ENCODE measurements at regions not wholly inside any gene's neighbourhood (a gene's known extent, or its start where the extent isn't known, plus 50 kb on each side); places are given as distances from the start of the nearest gene placed in this dataset.
A peak's percentile ranks its signal among the peaks of the same experiment; 100 is the strongest.

GRCh38 chr17:62876063-62876462 lies 67.9 kb upstream of the MARCHF10 start:
- DNase-seq (ENCODE audit: low read depth): no peak
- no peak for TF ChIP-seq CTCF (conservative IDR thresholded peaks at IDR 0.05; ENCODE audit: control insufficient read depth, insufficient read depth, low read depth, low read length)
- H3K4me3 ChIP-seq (ENCODE audit: control insufficient read depth, low read depth, low read length): no peak overlapping the region

- H3K4me3 ChIP-seq (ENCODE audit: control insufficient read depth, low read depth, low read length): no peak overlapping the region
- DNase-seq (ENCODE audit: low read depth): no peak
- TF ChIP-seq CTCF (conservative IDR thresholded peaks at IDR 0.05; ENCODE audit: control insufficient read depth, insufficient read depth, low read depth, low read length): no peak
Observed at GRCh38 chr17:62875296-62875695, 67.2 kb upstream of the MARCHF10 start.

GRCh38 chr17:62871291-62871690 lies 63.2 kb upstream of the MARCHF10 start:
- DNase-seq (ENCODE audit: low read depth): no peak
- no peak overlapping the region for H3K4me3 ChIP-seq (ENCODE audit: control insufficient read depth, low read depth, low read length)
- TF ChIP-seq CTCF (conservative IDR thresholded peaks at IDR 0.05; ENCODE audit: control insufficient read depth, insufficient read depth, low read depth, low read length): no peak

GRCh38 chr17:62870552-62870971 lies 62.4 kb upstream of the MARCHF10 start:
- no peak overlapping the region for H3K4me3 ChIP-seq (ENCODE audit: control insufficient read depth, low read depth, low read length)
- no peak for TF ChIP-seq CTCF (conservative IDR thresholded peaks at IDR 0.05; ENCODE audit: control insufficient read depth, insufficient read depth, low read depth, low read length)
- DNase-seq (ENCODE audit: low read depth): no peak

GRCh38 chr17:62870030-62870541 lies 62.0 kb upstream of the MARCHF10 start:
- peak; percentile 84 for DNase-seq (ENCODE audit: low read depth)
- H3K4me3 ChIP-seq (ENCODE audit: control insufficient read depth, low read depth, low read length): no peak overlapping the region
- no peak for TF ChIP-seq CTCF (conservative IDR thresholded peaks at IDR 0.05; ENCODE audit: control insufficient read depth, insufficient read depth, low read depth, low read length)

- no peak overlapping the region for H3K4me3 ChIP-seq (ENCODE audit: control insufficient read depth, low read depth, low read length)
- DNase-seq (ENCODE audit: low read depth): no peak
- no peak for TF ChIP-seq CTCF (conservative IDR thresholded peaks at IDR 0.05; ENCODE audit: control insufficient read depth, insufficient read depth, low read depth, low read length)
Observed at GRCh38 chr17:62868723-62869122, 60.6 kb upstream of the MARCHF10 start.

GRCh38 chr17:62868008-62868407 lies 59.9 kb upstream of the MARCHF10 start:
- TF ChIP-seq CTCF (conservative IDR thresholded peaks at IDR 0.05; ENCODE audit: control insufficient read depth, insufficient read depth, low read depth, low read length): no peak
- DNase-seq (ENCODE audit: low read depth): no peak
- no peak overlapping the region for H3K4me3 ChIP-seq (ENCODE audit: control insufficient read depth, low read depth, low read length)

Measured in fibroblast of mammary gland (primary cell).